Mesenchymal stem cell (in vitro differentiated cells and primary cell): ENCODE measurements at regions not wholly inside any gene's neighbourhood (a gene's known extent, or its start where the extent isn't known, plus 50 kb on each side); places are given as distances from the start of the nearest gene placed in this dataset.
"Not testable (repeated sequence)": the region's sequence is repeated elsewhere in the genome, so short reads cannot be mapped to it uniquely, and the experiment has no call there.

ENCODE experiments used
- DNase-seq: peaks from one replicate; pipeline ENCODE4 v3.0.0-alpha.2; 2013
- H2AFZ ChIP-seq: one replicate; pipeline ENCODE4 v1.6.1; 2013; ENCODE audit warnings: low read depth, mild to moderate bottlenecking, control low read depth, inconsistent platforms, low read length, moderate library complexity
- H2AK5ac ChIP-seq: 2 replicates; pipeline ENCODE4 v1.6.1; 2013; ENCODE audit warnings: low read length, moderate library complexity, mild to moderate bottlenecking, inconsistent platforms; ENCODE audit not compliant: severe bottlenecking
- H2BK120ac ChIP-seq: one replicate; pipeline ENCODE4 v1.6.1; 2013; ENCODE audit warnings: low read depth, mild to moderate bottlenecking, inconsistent platforms, low read length, moderate library complexity
- H2BK12ac ChIP-seq, 2 experiments: one replicate each; pipeline ENCODE4 v1.6.1; 2013; ENCODE audit warnings: inconsistent platforms in 2 of 2, low read length in 2 of 2, mild to moderate bottlenecking in 2 of 2, moderate library complexity in 2 of 2, control low read depth in 1 of 2
- H2BK15ac ChIP-seq: one replicate; pipeline ENCODE4 v1.6.1; 2013; ENCODE audit warnings: mild to moderate bottlenecking, low read depth, inconsistent platforms; ENCODE audit not compliant: poor library complexity, severe bottlenecking
- H2BK5ac ChIP-seq: 2 replicates; pipeline ENCODE4 v1.6.1; 2013; ENCODE audit warnings: low read depth, mild to moderate bottlenecking, low read length, control low read depth, inconsistent platforms; ENCODE audit not compliant: poor library complexity, severe bottlenecking
- H3K14ac ChIP-seq, 2 experiments: one replicate each; pipeline ENCODE4 v1.6.1; 2013; ENCODE audit warnings: inconsistent platforms in 2 of 2, low read length in 2 of 2, control low read depth in 1 of 2, mild to moderate bottlenecking in 1 of 2, moderate library complexity in 1 of 2
- H3K18ac ChIP-seq, 2 experiments: one replicate each; pipeline ENCODE4 v1.6.1; 2013; ENCODE audit warnings: inconsistent platforms in 2 of 2, low read length in 2 of 2, control low read depth in 1 of 2, low read depth in 1 of 2, mild to moderate bottlenecking in 1 of 2
- H3K23ac ChIP-seq, 2 experiments: one replicate each; pipeline ENCODE4 v1.6.1; 2013; ENCODE audit warnings: inconsistent platforms in 2 of 2, low read length in 2 of 2, mild to moderate bottlenecking in 2 of 2, moderate library complexity in 2 of 2, control low read depth in 1 of 2
- H3K27ac ChIP-seq: 2 replicates; pipeline ENCODE4 v1.5.1; 2013; ENCODE audit warnings: mild to moderate bottlenecking, moderate library complexity, low read length, control low read depth, inconsistent platforms; ENCODE audit not compliant: poor library complexity, severe bottlenecking
- H3K27me3 ChIP-seq, 2 experiments: 2 replicates each; pipeline versions ENCODE4 v1.6.1 to v1.7.0; 2013; ENCODE audit warnings: low read length in 2 of 2, mild to moderate bottlenecking in 2 of 2, moderate library complexity in 2 of 2, control low read depth in 1 of 2, inconsistent platforms in 1 of 2; ENCODE audit not compliant: control insufficient read depth in 1 of 2, insufficient read depth in 1 of 2
- H3K36me3 ChIP-seq, 2 experiments: 2 replicates each; pipeline versions ENCODE4 v1.6.1 to v1.7.0; 2013; ENCODE audit warnings: low read length in 2 of 2, control low read depth in 1 of 2, inconsistent platforms in 1 of 2, low read depth in 1 of 2, mild to moderate bottlenecking in 1 of 2; ENCODE audit not compliant: insufficient read depth in 2 of 2, control insufficient read depth in 1 of 2
- H3K4ac ChIP-seq, 2 experiments: one replicate each; pipeline ENCODE4 v1.6.1; 2013; ENCODE audit warnings: inconsistent platforms in 2 of 2, low read length in 2 of 2, mild to moderate bottlenecking in 2 of 2, moderate library complexity in 2 of 2, control low read depth in 1 of 2, low read depth in 1 of 2
- H3K4me1 ChIP-seq: 2 replicates; pipeline ENCODE4 v1.6.1; 2013; ENCODE audit warnings: low read depth, low read length, control low read depth; ENCODE audit not compliant: control insufficient read depth, insufficient read depth
- H3K4me2 ChIP-seq: 2 replicates; pipeline ENCODE4 v1.6.1; 2013; ENCODE audit warnings: low read length, mild to moderate bottlenecking, inconsistent platforms; ENCODE audit not compliant: poor library complexity, severe bottlenecking
- H3K4me3 ChIP-seq, 2 experiments: 2 replicates each; pipeline versions ENCODE4 v1.5.1 to v1.7.0; 2013; ENCODE audit warnings: low read length in 2 of 2, mild to moderate bottlenecking in 2 of 2, control low read depth in 1 of 2, low read depth in 1 of 2; ENCODE audit not compliant: insufficient read depth in 1 of 2
- H3K79me1 ChIP-seq: replicated peaks from 2 replicates; pipeline ENCODE4 v1.6.1; 2013; ENCODE audit warnings: mild to moderate bottlenecking, control low read depth, low read length, inconsistent platforms; ENCODE audit not compliant: poor library complexity, severe bottlenecking
- H3K9ac ChIP-seq: 2 replicates; pipeline ENCODE4 v1.7.0; 2013; ENCODE audit warnings: mild to moderate bottlenecking, low read length, moderate library complexity
- H3K9me3 ChIP-seq: 2 replicates; pipeline ENCODE4 v1.7.0; 2013; ENCODE audit warnings: mild to moderate bottlenecking, low read length; ENCODE audit not compliant: control insufficient read depth
- H4K8ac ChIP-seq: one replicate; pipeline ENCODE4 v1.6.1; 2013; ENCODE audit warnings: inconsistent platforms, mild to moderate bottlenecking, low read length, moderate library complexity
- H4K91ac ChIP-seq: one replicate; pipeline ENCODE4 v1.6.1; 2013; ENCODE audit warnings: mild to moderate bottlenecking, low read length, inconsistent platforms
- WGBS: methylation state at CpG from one replicate; pipeline ENCODE4 v1.1.7; 2013; ENCODE audit warnings: mixed read lengths; 5-methylcytosine and 5-hydroxymethylcytosine counted together

DNA sequence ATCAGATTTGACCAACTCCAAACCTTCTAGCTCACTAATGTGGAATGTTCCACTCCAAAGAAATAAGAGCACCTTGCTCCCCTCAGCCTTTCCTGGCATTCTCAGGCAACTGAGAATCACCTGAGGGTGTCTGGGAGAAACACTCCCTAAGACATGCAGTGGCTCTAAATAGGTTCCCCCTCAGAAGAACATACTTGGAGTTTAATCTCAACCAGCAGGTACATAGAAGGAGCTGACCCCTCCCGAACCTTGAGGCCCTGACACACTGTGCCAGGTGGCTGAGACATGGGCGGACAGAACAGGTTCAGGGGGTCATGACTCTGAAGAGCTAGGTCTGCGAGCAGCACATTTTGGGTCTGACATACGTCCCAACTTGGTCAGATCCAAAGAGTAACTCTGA lies 107.6 kb upstream of the MAP3K4 start:
- Histone ChIP-seq H3K14ac (no peak overlapping the region), H4K91ac (no peak overlapping the region), H3K36me3 (no peaks in the 10 kb centered on the region), H3K27me3 (no peaks in the 10 kb centered on the region), H2AFZ (no peak overlapping the region), H3K4me1 (no peaks in the 10 kb centered on the region), H2AK5ac (no peak overlapping the region), H3K4ac (no peak overlapping the region), H2BK12ac (no peak overlapping the region), H2BK15ac (no peak overlapping the region), H3K4me3 (no peak overlapping the region), H3K9ac (no peak overlapping the region), H3K23ac (no peak overlapping the region), H3K9me3 (no peaks in the 10 kb centered on the region), H4K8ac (no peak overlapping the region), H3K18ac (no peak overlapping the region), H2BK5ac (no peak overlapping the region), H3K4me2 (no peak overlapping the region), H3K27ac (no peak overlapping the region), H2BK120ac (no peak overlapping the region), H3K79me1 (no peaks in the 10 kb centered on the region)
- DNase-seq, result no peak
- 62% methylated on average over 4 of the region's 4 CpGs for WGBS

DNA sequence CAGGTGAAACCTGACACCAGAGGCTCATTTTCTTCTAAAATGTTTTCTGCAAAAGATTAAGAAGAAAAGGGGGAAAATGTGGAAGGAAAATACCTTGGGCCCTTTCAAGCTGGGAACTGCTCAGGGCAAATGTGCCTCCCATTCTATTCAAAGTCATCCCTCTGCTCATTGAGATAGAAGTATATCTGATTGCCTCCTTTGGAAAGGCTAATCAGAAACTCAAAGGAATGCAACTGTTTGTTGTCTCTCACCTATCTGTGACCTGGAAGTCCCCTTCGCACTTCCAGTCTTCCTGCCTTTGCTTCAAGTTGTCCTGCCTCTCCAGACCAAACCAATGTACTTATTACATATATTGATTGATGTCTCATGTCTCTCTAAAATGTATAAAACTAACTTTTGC lies 102.4 kb upstream of the MAP3K4 start:
- not testable (repeated sequence) for H4K8ac ChIP-seq, H3K4me2 ChIP-seq, H3K9ac ChIP-seq, H2AK5ac ChIP-seq, H2BK120ac ChIP-seq, H3K9me3 ChIP-seq, H3K4me3 ChIP-seq, H3K79me1 ChIP-seq, H3K4ac ChIP-seq, H2BK5ac ChIP-seq, H2AFZ ChIP-seq, H3K18ac ChIP-seq, H3K4me1 ChIP-seq, H2BK12ac ChIP-seq, H3K27ac ChIP-seq, H3K36me3 ChIP-seq, H3K27me3 ChIP-seq, DNase-seq, H4K91ac ChIP-seq, H3K14ac ChIP-seq, H2BK15ac ChIP-seq, H3K23ac ChIP-seq
- WGBS, result 57% methylated on average over 1 of the region's 1 CpG

GRCh38 chr6:160891690-160892089 lies 99.9 kb upstream of the MAP3K4 start:
- Histone ChIP-seq H3K4me2 (no peak overlapping the region), H3K4ac (no peak overlapping the region), H4K91ac (no peak overlapping the region), H2BK12ac (no peak overlapping the region), H2BK5ac (no peak overlapping the region), H3K27ac (no peak overlapping the region), H3K79me1 (no peaks in the 10 kb centered on the region), H4K8ac (no peak overlapping the region), H2BK15ac (no peak overlapping the region), H3K14ac (no peak overlapping the region), H3K27me3 (no peaks in the 10 kb centered on the region), H3K18ac (no peak overlapping the region), H3K23ac (no peak overlapping the region), H3K4me3 (no peak overlapping the region), H3K4me1 (no peaks in the 10 kb centered on the region), H3K9ac (no peak overlapping the region), H2AK5ac (no peak overlapping the region), H2BK120ac (no peak overlapping the region), H3K36me3 (no peaks in the 10 kb centered on the region), H2AFZ (no peak overlapping the region), H3K9me3 (no peaks in the 10 kb centered on the region)
- no peak for DNase-seq
- no CpG with 5 or more reads among the region's 2 CpGs for WGBS

DNA sequence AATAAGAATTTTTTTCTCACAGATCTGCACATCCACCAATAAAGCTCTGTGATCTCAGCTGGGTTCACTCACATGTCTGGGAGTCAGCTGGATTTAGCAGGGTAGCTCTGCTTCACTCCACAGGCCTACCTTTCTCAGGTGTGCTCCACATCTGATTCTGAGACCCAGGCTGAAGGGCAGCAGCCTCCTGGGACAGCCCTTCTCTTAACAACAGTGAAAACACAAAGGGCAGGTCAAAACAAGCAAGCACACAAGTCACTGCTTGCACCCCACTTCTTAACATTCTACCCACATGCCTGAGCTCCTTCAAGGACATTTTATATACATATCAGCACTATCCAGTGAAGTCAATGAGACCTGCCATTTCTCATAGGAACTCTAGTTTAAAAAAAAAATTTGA lies 96.0 kb upstream of the MAP3K4 start:
- Histone ChIP-seq H3K4me2 (no peak overlapping the region), H3K9ac (no peak overlapping the region), H3K4me1 (no peaks in the 10 kb centered on the region), H3K79me1 (no peaks in the 10 kb centered on the region), H2BK5ac (no peak overlapping the region), H3K4me3 (no peak overlapping the region), H3K4ac (no peak overlapping the region), H2BK120ac (no peak overlapping the region), H3K36me3 (no peaks in the 10 kb centered on the region), H3K9me3 (no peaks in the 10 kb centered on the region), H3K23ac (no peak overlapping the region), H2AFZ (no peak overlapping the region), H3K27me3 (peaks cover 0 to 3% of the 10 kb centered on the region in 2 experiments), H4K8ac (no peak overlapping the region), H3K27ac (no peak overlapping the region), H2AK5ac (no peak overlapping the region), H3K14ac (no peak overlapping the region), H2BK15ac (no peak overlapping the region), H2BK12ac (no peak overlapping the region), H4K91ac (no peak overlapping the region), H3K18ac (no peak overlapping the region)
- no peak for DNase-seq
